GM10248 (cell line): ENCODE measurements at regions not wholly inside any gene's neighbourhood (a gene's known extent, or its start where the extent isn't known, plus 50 kb on each side); places are given as distances from the start of the nearest gene placed in this dataset.

Source experiments
- CTCF ChIA-PET: fragments of 300-600 bp; sonication (Branson Sonifier 250); formaldehyde crosslinking; extraction: SDS; loops from one replicate; lab custom pipeline; 2021; ENCODE audit warnings: antibody characterized with exemption; lab: Yijun Ruan, JAX
- POLR2A ChIA-PET: fragments of 350-650 bp; sonication (Branson Sonifier 250); formaldehyde crosslinking; extraction: SDS; loops from one replicate; lab custom pipeline; 2020; ENCODE audit warnings: antibody characterized with exemption; lab: Yijun Ruan, JAX
- DNase-seq: peaks from one replicate; pipeline ENCODE4 v3.0.0; 2012; ENCODE audit errors: extremely low spot score
- CTCF ChIP-seq: IDR thresholded peaks from 2 replicates; pipeline ENCODE4 v1.5.1; 2012; ENCODE audit warnings: mild to moderate bottlenecking, low read depth; ENCODE audit errors: extremely low read depth, missing control alignments, control extremely low read depth

GRCh38 chr10:26914898-26915297 is 54.1 kb upstream of the ABI1 start:
- CTCF ChIA-PET: no interaction called here
- no peak for DNase-seq
- POLR2A ChIA-PET: interaction anchor here (0.7 kb wide), 1 partner anchor 1980 kb away, joined by 3 read pairs; no protein-coding TSS in a partner anchor
- TF ChIP-seq CTCF: no peak

GRCh38 chr10:26911811-26912461 is 51.2 kb upstream of the ABI1 start:
- TF ChIP-seq CTCF: no peak
- CTCF ChIA-PET: interaction anchor here (1.2 to 2.4 kb wide), 2 partner anchors 12 to 15 kb away, joined by 3 to 5 read pairs; no protein-coding TSS in a partner anchor
- POLR2A ChIA-PET: no interaction called here
- peak; percentile 31 for DNase-seq
